Activated naive CD8-positive, alpha-beta T cell treated with anti-CD3 and anti-CD28 coated beads, Interleukin-2, amount 50 U/mL, for 24 hours (primary cell): ENCODE measurements at regions not wholly inside any gene's neighbourhood (a gene's known extent, or its start where the extent isn't known, plus 50 kb on each side); places are given as distances from the start of the nearest gene placed in this dataset.
"Not testable (repeated sequence)": the region's sequence is repeated elsewhere in the genome, so short reads cannot be mapped to it uniquely, and the experiment has no call there.

Experiments
- ATAC-seq: fragments of 150-1000 bp; cut with Tn5 transposase; one replicate; pipeline ENCODE4 v1.10.0; 2021
- DNase-seq: peaks from one replicate; pipeline ENCODE4 v3.0.0; 2021
- H3K27ac Mint-ChIP-seq: one replicate; pipeline ENCODE4 v1.8.0; 2021; ENCODE audit warnings: mild to moderate bottlenecking, mixed read lengths
- H3K27me3 Mint-ChIP-seq: one replicate; pipeline ENCODE4 v1.8.0; 2021; ENCODE audit warnings: mixed read lengths
- H3K36me3 Mint-ChIP-seq: one replicate; pipeline ENCODE4 v1.8.0; 2021; ENCODE audit warnings: low read depth, mixed read lengths
- H3K4me1 Mint-ChIP-seq: one replicate; pipeline ENCODE4 v1.8.0; 2021; ENCODE audit warnings: mixed read lengths
- H3K4me3 Mint-ChIP-seq: one replicate; pipeline ENCODE4 v1.8.0; 2021; ENCODE audit warnings: mild to moderate bottlenecking, moderate library complexity, mixed read lengths
- H3K9me3 Mint-ChIP-seq: one replicate; pipeline ENCODE4 v1.8.0; 2021; ENCODE audit warnings: mixed read lengths

DNA sequence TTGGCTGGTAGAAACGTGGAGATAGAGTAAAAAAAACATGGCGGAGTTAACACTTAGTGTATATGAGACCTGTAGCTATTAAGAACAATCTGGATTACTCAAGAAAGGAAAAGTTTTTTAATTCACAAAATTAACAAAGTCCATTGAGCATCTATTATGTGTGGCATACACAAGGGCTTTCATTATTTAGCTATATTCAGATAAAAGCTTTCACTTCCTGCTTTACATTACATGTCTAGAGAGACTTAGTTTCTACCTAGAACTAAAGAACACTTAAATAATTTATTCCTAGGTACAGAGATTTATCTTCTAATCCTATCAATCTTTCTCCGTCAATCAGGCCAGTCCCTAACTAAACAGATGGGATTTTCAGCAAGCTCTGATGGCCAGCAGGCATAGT lies 196.0 kb upstream of the SLC39A10 start:
- no peak for ATAC-seq
- Mint-ChIP-seq H3K9me3 (peaks cover 11% of the 10 kb centered on the region), H3K4me1 (peaks cover 4% of the 10 kb centered on the region), H3K27me3 (no peaks in the 10 kb centered on the region), H3K27ac (no peak overlapping the region), H3K4me3 (no peak overlapping the region), H3K36me3 (no peaks in the 10 kb centered on the region)
- no peak for DNase-seq

DNA sequence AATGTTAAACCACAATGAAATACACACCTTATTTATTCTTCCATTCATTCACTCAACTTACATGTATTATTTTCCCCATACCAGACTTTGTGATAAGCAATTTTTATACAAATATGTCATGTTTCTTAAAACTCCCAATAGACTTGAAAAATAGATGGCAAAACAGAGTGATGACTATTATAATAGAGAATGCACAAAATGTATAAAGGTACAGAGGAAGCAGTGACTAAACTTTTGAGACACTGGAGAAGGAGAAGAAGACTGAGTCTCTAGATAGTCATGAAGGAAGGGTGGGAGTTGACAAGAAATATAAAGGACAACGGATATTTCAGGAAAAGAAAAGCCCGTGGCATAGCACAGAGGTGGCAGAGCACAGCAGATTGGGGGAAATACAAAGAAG lies 198.1 kb upstream of the SLC39A10 start:
- Mint-ChIP-seq H3K4me3 (no peak overlapping the region), H3K27ac (no peak overlapping the region), H3K9me3 (peaks cover 5% of the 10 kb centered on the region), H3K4me1 (peaks cover 12% of the 10 kb centered on the region), H3K36me3 (no peaks in the 10 kb centered on the region), H3K27me3 (no peaks in the 10 kb centered on the region)
- DNase-seq (no peak), ATAC-seq (no peak)

DNA sequence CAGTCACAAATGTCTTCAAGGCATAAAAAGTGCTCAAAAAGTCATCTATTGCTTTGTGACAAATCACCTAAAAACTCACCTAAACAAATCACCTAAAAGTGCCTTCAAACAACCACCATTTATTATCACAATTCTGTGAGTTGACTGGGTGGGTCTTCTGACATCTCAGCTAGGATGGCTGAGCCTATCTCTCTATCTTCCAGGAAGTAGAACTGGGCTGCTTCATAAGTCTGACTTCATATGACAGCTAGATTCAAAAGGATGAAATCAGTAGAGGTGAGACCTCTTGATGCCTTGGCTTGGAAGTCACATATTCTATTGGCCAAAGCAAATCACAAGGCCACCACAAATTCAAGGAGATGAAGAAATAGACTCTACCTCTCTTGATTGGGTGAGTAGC lies 199.2 kb upstream of the SLC39A10 start:
- H3K4me3 Mint-ChIP-seq = no peak overlapping the region
- H3K4me1 Mint-ChIP-seq = peaks cover 13% of the 10 kb centered on the region
- H3K36me3 Mint-ChIP-seq = no peaks in the 10 kb centered on the region

DNA sequence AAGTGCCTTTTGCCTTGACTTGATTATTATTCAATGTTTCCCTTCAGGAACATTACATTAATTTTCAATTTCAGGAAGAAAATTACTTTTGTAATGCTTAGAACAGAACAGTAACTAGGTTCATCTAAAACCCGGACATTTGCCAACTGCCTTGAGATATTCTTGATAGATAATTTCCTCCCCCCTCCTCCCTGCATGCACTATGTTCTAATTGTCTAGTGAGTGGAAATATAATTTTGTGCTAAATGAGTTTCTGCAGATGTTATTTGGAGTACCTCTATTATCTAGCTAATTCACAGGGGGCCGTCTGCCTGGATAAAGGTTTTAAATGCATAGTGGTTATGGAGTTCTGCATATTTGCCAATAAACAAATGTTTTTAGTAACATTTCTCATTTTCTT lies 200.3 kb upstream of the SLC39A10 start:
- Mint-ChIP-seq H3K4me1 (peaks cover 12% of the 10 kb centered on the region), H3K27ac (no peak overlapping the region), H3K4me3 (no peak overlapping the region), H3K9me3 (peaks cover 5% of the 10 kb centered on the region), H3K36me3 (no peaks in the 10 kb centered on the region), H3K27me3 (no peaks in the 10 kb centered on the region)
- no peak for DNase-seq
- ATAC-seq = no peak

More for the DNA sequence above, 199.2 kb upstream of the SLC39A10 start:
- no peaks in the 10 kb centered on the region for H3K27me3 Mint-ChIP-seq
- DNase-seq = no peak
- no peak overlapping the region for H3K27ac Mint-ChIP-seq
- H3K9me3 Mint-ChIP-seq = peaks cover 5% of the 10 kb centered on the region
- ATAC-seq = no peak

DNA sequence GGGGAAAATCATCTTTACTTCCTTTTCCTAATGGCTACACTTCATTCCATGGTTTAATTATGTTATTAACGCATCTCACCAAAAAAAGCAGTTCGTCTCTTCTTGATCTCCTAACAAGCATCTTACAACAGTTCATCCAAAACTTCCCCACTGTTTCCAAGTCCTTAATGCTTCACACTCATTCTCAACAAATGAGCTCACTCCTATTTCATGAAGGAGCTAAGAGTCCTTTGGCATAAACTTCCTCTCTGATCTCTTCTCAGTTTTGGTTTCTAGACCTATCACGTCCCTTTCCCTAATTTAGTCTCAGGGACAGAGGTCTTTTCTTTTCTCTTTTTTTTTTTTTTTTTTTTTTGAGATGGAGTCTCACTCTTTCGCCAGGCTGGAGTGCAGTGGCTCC lies 205.9 kb upstream of the SLC39A10 start:
- Mint-ChIP-seq H3K4me3 (no peak overlapping the region), H3K4me1 (peaks cover 11% of the 10 kb centered on the region), H3K27me3 (no peaks in the 10 kb centered on the region), H3K9me3 (no peaks in the 10 kb centered on the region), H3K27ac (no peak overlapping the region), H3K36me3 (no peaks in the 10 kb centered on the region)
- DNase-seq = no peak
- ATAC-seq = no peak

DNA sequence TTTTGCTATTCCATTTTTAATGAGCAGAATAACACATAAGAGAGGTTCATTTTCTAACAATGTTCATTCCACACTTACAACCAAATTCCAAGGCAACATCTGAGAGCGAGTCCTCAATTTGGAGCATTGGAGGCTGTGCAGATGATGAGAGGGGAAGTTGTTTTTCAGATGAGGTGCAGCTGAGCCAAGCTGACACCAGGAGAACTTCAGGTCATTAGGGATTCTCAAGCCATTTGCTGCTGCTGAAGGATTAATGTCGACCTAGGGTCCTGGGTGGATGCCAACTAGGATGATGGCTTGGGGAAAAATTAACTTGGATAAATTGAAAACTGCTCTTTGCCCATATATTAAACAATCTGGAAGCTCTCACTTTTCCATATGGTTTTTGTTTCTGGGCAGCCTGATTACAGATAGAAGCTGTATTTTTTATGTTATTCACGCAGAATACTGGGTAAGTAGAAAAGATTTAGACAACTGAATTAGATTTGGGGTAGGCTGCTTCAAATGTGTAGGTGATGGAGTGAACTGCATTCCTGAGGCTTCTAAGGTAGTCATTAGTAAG lies 206.4 kb upstream of the SLC39A10 start:
- DNase-seq (no peak), ATAC-seq (no peak)
- H3K4me1 Mint-ChIP-seq = peaks cover 11% of the 10 kb centered on the region
- no peaks in the 10 kb centered on the region for H3K27me3 Mint-ChIP-seq
- H3K9me3 Mint-ChIP-seq = no peaks in the 10 kb centered on the region
- H3K4me3 Mint-ChIP-seq = no peak overlapping the region
- H3K36me3 Mint-ChIP-seq = no peaks in the 10 kb centered on the region
- H3K27ac Mint-ChIP-seq = no peak overlapping the region

DNA sequence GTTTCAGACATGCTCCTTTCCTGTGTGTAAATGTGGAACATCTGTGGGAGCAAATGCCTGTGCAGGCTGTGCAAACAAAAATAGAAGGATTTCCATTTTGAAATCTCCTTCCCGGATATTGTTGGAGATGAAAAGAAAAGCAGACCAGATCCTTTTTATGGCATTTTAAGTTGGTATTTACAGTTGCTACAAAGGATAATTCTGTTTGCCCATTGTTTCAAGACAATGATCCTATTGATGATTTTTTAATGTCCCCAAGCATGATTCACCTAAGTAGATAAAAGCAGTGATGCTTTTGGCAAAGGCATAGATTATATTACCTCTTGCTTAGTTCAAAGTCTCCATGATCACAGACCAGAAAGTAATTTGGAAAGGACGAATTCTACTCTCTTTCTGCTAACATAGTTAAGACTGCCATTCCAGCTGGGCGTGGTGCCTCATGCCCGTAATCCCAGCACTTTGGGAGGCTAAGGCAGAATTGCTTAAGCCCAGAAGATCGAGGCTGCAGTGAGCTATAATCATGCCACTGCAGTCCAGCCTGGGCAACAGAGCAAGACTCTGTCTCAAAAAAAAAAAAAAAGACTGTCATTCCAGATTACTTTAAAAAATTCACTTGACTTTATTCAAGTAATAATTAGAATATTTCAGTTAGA lies 209.6 kb upstream of the SLC39A10 start:
- no peak for ATAC-seq
- Mint-ChIP-seq H3K36me3 (no peaks in the 10 kb centered on the region), H3K4me1 (peaks cover 2% of the 10 kb centered on the region), H3K27me3 (no peaks in the 10 kb centered on the region), H3K9me3 (peaks cover 6% of the 10 kb centered on the region), H3K27ac (no peak overlapping the region), H3K4me3 (no peak overlapping the region)
- DNase-seq = no peak

DNA sequence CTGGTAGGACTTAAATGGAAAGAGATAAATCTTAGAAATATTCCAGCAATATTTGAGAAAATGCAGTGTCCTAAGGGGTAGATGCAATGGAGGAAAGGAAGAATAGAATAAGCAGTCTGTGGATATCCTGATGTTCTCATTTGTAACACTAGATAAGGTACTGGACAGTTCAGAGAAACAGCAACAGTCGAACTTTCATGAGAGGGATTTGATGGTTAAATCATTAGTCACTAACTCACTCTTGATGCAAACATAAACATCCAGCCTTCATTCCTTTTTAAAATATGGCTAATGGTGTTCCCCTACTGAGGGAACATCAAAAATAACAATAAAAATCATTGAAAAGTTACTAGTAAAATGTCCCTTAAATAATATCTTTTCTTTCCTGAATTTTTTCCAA lies 211.4 kb upstream of the SLC39A10 start:
- Mint-ChIP-seq H3K36me3 (peaks cover 3% of the 10 kb centered on the region), H3K27me3 (no peaks in the 10 kb centered on the region), H3K27ac (no peak overlapping the region), H3K9me3 (peaks cover 23% of the 10 kb centered on the region), H3K4me1 (peaks cover 2% of the 10 kb centered on the region), H3K4me3 (no peak overlapping the region)
- DNase-seq = no peak
- ATAC-seq = no peak

DNA sequence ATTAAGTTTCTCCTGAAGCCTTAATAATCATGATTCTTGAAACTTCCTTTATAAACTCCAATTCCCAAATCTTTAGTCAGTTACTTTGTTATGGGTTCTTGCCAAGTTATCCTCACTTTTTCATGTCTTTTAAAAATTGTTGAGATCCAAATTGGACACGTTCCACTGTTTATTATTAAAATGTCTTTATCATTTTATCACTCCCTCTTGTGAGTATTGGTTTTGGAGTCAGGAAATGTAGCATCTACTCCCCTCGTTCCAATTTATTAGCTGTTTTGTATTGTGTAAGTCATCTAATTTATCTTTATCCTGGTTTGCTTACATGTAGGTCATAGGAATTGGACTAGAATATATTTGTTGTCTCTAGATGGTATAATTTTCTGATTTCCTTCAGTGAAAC lies 213.1 kb upstream of the SLC39A10 start:
- DNase-seq = no peak
- Mint-ChIP-seq H3K4me3 (no peak overlapping the region), H3K4me1 (no peaks in the 10 kb centered on the region), H3K36me3 (peaks cover 3% of the 10 kb centered on the region), H3K27me3 (no peaks in the 10 kb centered on the region), H3K9me3 (peaks cover 24% of the 10 kb centered on the region), H3K27ac (no peak overlapping the region)
- ATAC-seq = no peak

DNA sequence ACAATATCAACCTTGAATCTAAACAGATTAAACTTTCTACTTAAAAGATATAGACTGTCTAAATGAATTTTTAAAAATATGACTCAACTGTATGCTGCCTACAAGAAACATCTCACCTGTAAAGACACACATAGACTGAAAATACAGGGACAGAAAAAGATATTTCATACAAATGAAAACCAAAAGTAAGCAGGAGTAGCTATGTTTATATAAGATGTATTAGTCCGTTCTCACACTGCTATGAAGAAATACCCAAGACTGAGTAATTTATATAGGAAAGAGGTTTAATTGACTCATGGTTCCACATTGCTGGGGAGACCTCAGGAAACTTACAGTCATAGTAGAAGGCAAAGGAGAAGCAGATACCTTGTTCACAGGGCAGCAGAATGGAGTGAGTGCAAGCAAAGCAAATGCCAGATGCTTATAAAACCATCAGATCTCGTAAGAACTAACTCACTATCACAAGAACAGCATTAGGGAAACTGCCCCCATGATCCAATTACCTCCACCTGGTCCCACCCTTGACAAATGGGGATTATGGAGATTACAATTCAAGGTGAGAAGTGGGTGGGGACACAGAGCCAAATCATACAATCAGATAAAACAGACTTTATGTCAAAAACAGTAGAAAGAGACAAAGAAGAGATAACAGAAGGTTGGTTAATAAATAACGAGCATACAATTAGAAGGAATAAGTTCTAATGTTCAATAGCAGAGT lies 214.4 kb upstream of the SLC39A10 start:
- H3K36me3 Mint-ChIP-seq = peaks cover 3% of the 10 kb centered on the region
- H3K27ac Mint-ChIP-seq = no peak overlapping the region
- H3K27me3 Mint-ChIP-seq = no peaks in the 10 kb centered on the region
- H3K4me3 Mint-ChIP-seq = no peak overlapping the region
- no peaks in the 10 kb centered on the region for H3K4me1 Mint-ChIP-seq
- H3K9me3 Mint-ChIP-seq = peaks cover 24% of the 10 kb centered on the region
- no peak for DNase-seq
- peak; percentile 52 for ATAC-seq

DNA sequence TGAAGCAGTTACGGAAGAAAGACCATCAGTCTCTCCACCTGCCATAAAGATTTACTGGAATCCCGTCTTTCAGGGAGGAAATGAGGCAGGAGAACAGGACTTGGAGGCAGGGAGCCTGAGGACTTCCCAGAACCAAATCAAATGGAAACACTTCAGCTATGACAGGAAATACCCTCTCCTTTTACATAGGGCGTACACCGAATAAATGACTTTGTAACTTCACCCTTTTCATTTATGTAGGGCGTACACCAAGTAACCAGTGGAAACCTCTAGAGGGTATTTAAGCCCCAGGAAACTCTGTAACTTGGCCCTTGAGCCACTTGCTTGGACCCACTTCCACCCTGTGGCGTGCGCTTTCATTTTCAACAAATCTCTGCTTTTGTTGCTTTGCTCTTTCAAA lies 218.3 kb upstream of the SLC39A10 start:
- no peaks in the 10 kb centered on the region for H3K4me1 Mint-ChIP-seq

DNA sequence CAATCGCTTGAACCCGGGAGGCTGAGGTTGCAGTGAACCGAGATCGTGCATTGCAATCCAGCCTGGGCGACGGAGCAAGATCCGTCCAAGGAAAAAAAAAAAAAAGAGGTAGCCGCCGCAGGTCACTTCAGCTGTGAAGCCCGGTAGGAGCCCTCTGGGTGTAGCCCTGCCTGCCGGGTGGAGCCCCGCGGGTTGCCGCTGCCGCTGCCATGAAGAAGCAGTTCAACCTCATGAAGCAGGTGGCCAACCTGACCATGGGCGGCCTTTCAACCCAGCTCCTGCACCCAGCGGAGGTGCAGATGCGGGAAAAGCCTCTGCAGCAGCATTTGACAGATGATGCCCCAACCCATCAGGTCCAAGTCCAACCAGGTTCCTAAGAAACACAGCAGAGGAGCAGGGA lies 219.5 kb upstream of the SLC39A10 start:
- Mint-ChIP-seq H3K4me1 (no peaks in the 10 kb centered on the region), H3K9me3 (peaks cover 24% of the 10 kb centered on the region), H3K4me3 (no peak overlapping the region), H3K36me3 (peaks cover 3% of the 10 kb centered on the region), H3K27me3 (no peaks in the 10 kb centered on the region), H3K27ac (no peak overlapping the region)
- no peak for DNase-seq
- ATAC-seq = no peak

More for the DNA sequence above, 218.3 kb upstream of the SLC39A10 start:
- H3K9me3 Mint-ChIP-seq = peaks cover 26% of the 10 kb centered on the region
- H3K27ac Mint-ChIP-seq = no peak overlapping the region
- peaks cover 3% of the 10 kb centered on the region for H3K36me3 Mint-ChIP-seq
- H3K4me3 Mint-ChIP-seq = no peak overlapping the region
- DNase-seq (no peak), ATAC-seq (no peak)
- H3K27me3 Mint-ChIP-seq = no peaks in the 10 kb centered on the region

DNA sequence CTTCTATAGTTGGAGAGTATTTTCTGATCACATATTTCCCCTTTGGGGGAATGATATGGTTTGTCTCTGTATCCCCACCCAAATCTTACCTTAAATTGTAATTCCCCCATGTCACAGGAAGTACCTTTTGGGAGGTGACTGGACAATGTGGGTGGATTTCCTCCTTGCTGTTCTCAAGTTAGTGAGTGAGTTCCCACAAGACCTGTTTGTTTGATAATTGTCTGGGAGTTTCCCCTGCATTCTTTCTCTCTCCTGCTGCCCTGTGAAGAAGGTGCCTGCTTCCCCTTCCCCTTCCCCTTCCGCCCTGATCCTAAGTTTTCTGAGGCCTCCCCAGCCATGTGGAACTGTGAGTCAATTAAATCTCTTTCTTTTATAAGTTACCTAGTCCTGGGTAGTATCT lies 222.7 kb upstream of the SLC39A10 start:
- no peak for DNase-seq
- no peaks in the 10 kb centered on the region for H3K27me3 Mint-ChIP-seq
- H3K4me1 Mint-ChIP-seq = no peaks in the 10 kb centered on the region
- no peak overlapping the region for H3K27ac Mint-ChIP-seq
- no peak overlapping the region for H3K4me3 Mint-ChIP-seq
- H3K9me3 Mint-ChIP-seq = peaks cover 5% of the 10 kb centered on the region
- ATAC-seq = no peak
- no peaks in the 10 kb centered on the region for H3K36me3 Mint-ChIP-seq

DNA sequence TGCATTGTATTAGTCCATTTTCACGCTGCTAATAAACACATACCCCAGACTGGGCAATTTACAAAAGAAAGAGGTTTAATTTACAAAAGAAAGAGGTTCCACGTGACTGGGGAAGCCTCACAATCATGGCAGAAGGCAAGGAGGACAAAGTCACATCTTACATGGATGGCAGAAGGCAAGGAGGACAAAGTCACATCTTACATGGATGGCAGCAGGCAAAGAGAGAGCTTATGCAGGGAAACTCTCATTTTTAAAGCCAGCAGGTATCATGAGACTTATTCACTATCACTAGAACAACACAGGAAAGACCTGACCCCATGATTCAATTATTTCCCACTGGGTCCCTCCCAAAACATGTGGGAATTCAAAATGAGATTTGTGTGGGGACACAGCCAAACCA lies 223.3 kb upstream of the SLC39A10 start:
- H3K4me1 Mint-ChIP-seq, H3K4me3 Mint-ChIP-seq, H3K36me3 Mint-ChIP-seq, H3K27ac Mint-ChIP-seq, ATAC-seq, H3K27me3 Mint-ChIP-seq, H3K9me3 Mint-ChIP-seq, DNase-seq: not testable (repeated sequence)

DNA sequence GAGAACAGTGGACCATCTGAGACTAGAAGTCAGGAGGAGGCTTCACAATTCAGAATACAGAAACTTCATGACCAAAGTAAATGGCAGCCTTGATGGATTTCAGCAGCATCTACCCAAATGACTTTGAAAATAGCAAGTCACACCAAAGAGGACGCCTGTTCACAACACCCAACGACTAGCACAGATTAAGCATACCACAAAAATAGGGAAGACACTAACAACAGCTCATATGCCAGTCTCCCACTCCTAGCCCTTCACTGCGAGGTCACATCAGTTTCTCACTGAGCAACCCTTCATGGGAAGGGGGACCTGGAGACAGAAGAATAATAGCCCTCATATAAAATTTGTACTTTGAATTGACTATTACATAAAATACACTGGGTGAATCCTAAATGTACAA lies 228.4 kb upstream of the SLC39A10 start:
- no peak overlapping the region for H3K4me3 Mint-ChIP-seq
- H3K27me3 Mint-ChIP-seq = no peaks in the 10 kb centered on the region
- H3K4me1 Mint-ChIP-seq = no peaks in the 10 kb centered on the region
- no peak overlapping the region for H3K27ac Mint-ChIP-seq
- DNase-seq = no peak
- ATAC-seq = no peak
- H3K9me3 Mint-ChIP-seq = peaks cover 3% of the 10 kb centered on the region
- no peaks in the 10 kb centered on the region for H3K36me3 Mint-ChIP-seq
